WTC11 (cell line): ENCODE measurements at regions not wholly inside any gene's neighbourhood (a gene's known extent, or its start where the extent isn't known, plus 50 kb on each side); places are given as distances from the start of the nearest gene placed in this dataset.

ENCODE experiments used
- ATAC-seq: fragments of 200-7000 bp; cut with Tn5 transposase; 2 replicates; pipeline ENCODE4 v1.10.0; 2021; ENCODE audit warnings: mild to moderate bottlenecking, moderate library complexity
- CTCF ChIA-PET: fragments of 300-600 bp; sonication (Branson Sonifier 250); formaldehyde crosslinking; loops from one replicate; lab custom pipeline; 2021; ENCODE audit warnings: antibody characterized with exemption; lab: Charles Lee
- POLR2A ChIA-PET: fragments of 350-600 bp; sonication (Branson Sonifier 250); formaldehyde crosslinking; loops from one replicate; lab custom pipeline; 2021; ENCODE audit warnings: antibody characterized with exemption; lab: Charles Lee
- DNase-seq: peaks from one replicate; pipeline ENCODE4 v3.0.0; 2021; ENCODE audit warnings: low spot score
- H3K27ac Mint-ChIP-seq: 2 replicates; pipeline ENCODE4 v1.8.0; 2021; ENCODE audit warnings: mixed read lengths
- H3K27me3 Mint-ChIP-seq: 2 replicates; pipeline ENCODE4 v1.8.0; 2021; ENCODE audit warnings: low read depth, mild to moderate bottlenecking, moderate library complexity, mixed read lengths
- H3K36me3 Mint-ChIP-seq: 2 replicates; pipeline ENCODE4 v1.8.0; 2021; ENCODE audit warnings: mixed read lengths
- H3K4me1 Mint-ChIP-seq: 2 replicates; pipeline ENCODE4 v1.8.0; 2022; ENCODE audit warnings: mixed read lengths
- H3K4me3 Mint-ChIP-seq: 2 replicates; pipeline ENCODE4 v1.8.0; 2021; ENCODE audit warnings: mild to moderate bottlenecking, moderate library complexity, mixed read lengths
- H3K9me3 Mint-ChIP-seq: 2 replicates; pipeline ENCODE4 v1.8.0; 2021; ENCODE audit warnings: mixed read lengths
- AFF4 ChIP-seq: sonication (generic); formaldehyde crosslinking; IDR thresholded peaks from 2 replicates; pipeline ENCODE4 v1.8.1; 2023; ENCODE audit warnings: mild to moderate bottlenecking, missing genetic modification reagents, borderline replicate concordance
- ATF1 ChIP-seq: sonication (generic); formaldehyde crosslinking; IDR thresholded peaks from 2 replicates; pipeline ENCODE4 v1.8.1; 2023; ENCODE audit warnings: mild to moderate bottlenecking, moderate library complexity, missing genetic modification reagents
- ATF2 ChIP-seq: sonication (generic); formaldehyde crosslinking; IDR thresholded peaks from 2 replicates; pipeline ENCODE4 v1.8.1; 2022; ENCODE audit warnings: low read depth, missing genetic modification reagents, borderline replicate concordance
- CREB1 ChIP-seq: sonication (generic); formaldehyde crosslinking; IDR thresholded peaks from 2 replicates; pipeline ENCODE4 v1.8.0; 2023; ENCODE audit warnings: mild to moderate bottlenecking, missing genetic modification reagents
- CTCF ChIP-seq: fragments of 200-600 bp; IDR thresholded peaks from 2 replicates; pipeline ENCODE4 v1.8.0; 2022; ENCODE audit warnings: antibody characterized with exemption
- E2F4 ChIP-seq: sonication (generic); formaldehyde crosslinking; IDR thresholded peaks from 2 replicates; pipeline ENCODE4 v1.8.1; 2022; ENCODE audit warnings: low read depth, mild to moderate bottlenecking, moderate library complexity, missing genetic modification reagents, borderline replicate concordance
- EMX1 ChIP-seq: fragments of 250-450 bp; sonication (Bioruptor Pico); IDR thresholded peaks from 2 replicates; pipeline ENCODE4 v1.8.0; 2021; ENCODE audit warnings: mild to moderate bottlenecking
- ERG ChIP-seq: fragments of 250-450 bp; sonication (Bioruptor Pico); IDR thresholded peaks from 2 replicates; pipeline ENCODE4 v1.8.0; 2021; ENCODE audit warnings: mild to moderate bottlenecking
- GABPB1 ChIP-seq: sonication (generic); formaldehyde crosslinking; IDR thresholded peaks from 2 replicates; pipeline ENCODE4 v1.8.1; 2023; ENCODE audit warnings: mild to moderate bottlenecking, missing genetic modification reagents
- GRHL2 ChIP-seq: fragments of 250-450 bp; sonication (Bioruptor Pico); IDR thresholded peaks from 2 replicates; pipeline ENCODE4 v1.8.0; 2022; ENCODE audit warnings: mild to moderate bottlenecking, moderate library complexity; ENCODE audit not compliant: insufficient replicate concordance, severe bottlenecking
- HMGA2 ChIP-seq: fragments of 250-450 bp; sonication (Bioruptor Pico); IDR thresholded peaks from 2 replicates; pipeline ENCODE4 v1.4.0; 2021; ENCODE audit warnings: mild to moderate bottlenecking, moderate library complexity
- NFYB ChIP-seq: sonication (generic); formaldehyde crosslinking; conservative IDR thresholded peaks from 2 replicates; pipeline ENCODE4 v1.8.0; 2022; ENCODE audit warnings: low read depth, missing genetic modification reagents
- NR3C1 ChIP-seq: sonication (generic); formaldehyde crosslinking; conservative IDR thresholded peaks from 2 replicates; pipeline ENCODE4 v1.8.1; 2023; ENCODE audit warnings: low read depth, mild to moderate bottlenecking, missing genetic modification reagents
- OVOL2 ChIP-seq: fragments of 250-450 bp; sonication (Bioruptor Pico); IDR thresholded peaks from 2 replicates; pipeline ENCODE4 v1.9.0; 2021; ENCODE audit warnings: mild to moderate bottlenecking, borderline replicate concordance
- PRRX2 ChIP-seq: fragments of 250-450 bp; sonication (Bioruptor Pico); IDR thresholded peaks from 2 replicates; pipeline ENCODE4 v1.8.0; 2021; ENCODE audit warnings: mild to moderate bottlenecking
- RELA ChIP-seq: sonication (generic); formaldehyde crosslinking; IDR thresholded peaks from 2 replicates; pipeline ENCODE4 v1.8.1; 2022; ENCODE audit warnings: missing genetic modification reagents, mild to moderate bottlenecking, borderline replicate concordance
- RORB ChIP-seq: fragments of 250-450 bp; sonication (Bioruptor Pico); IDR thresholded peaks from 2 replicates; pipeline ENCODE4 v1.9.0; 2021; ENCODE audit warnings: mild to moderate bottlenecking
- SOX15 ChIP-seq: fragments of 250-450 bp; sonication (Bioruptor Pico); IDR thresholded peaks from 2 replicates; pipeline ENCODE4 v1.9.0; 2021; ENCODE audit warnings: mild to moderate bottlenecking
- TEAD4 ChIP-seq: sonication (generic); formaldehyde crosslinking; IDR thresholded peaks from 2 replicates; pipeline ENCODE4 v1.8.0; 2022; ENCODE audit warnings: mild to moderate bottlenecking, missing genetic modification reagents
- USF1 ChIP-seq: sonication (generic); formaldehyde crosslinking; IDR thresholded peaks from 2 replicates; pipeline ENCODE4 v1.8.0; 2022; ENCODE audit warnings: mild to moderate bottlenecking, missing genetic modification reagents
- ZNF219 ChIP-seq: sonication (generic); formaldehyde crosslinking; IDR thresholded peaks from 2 replicates; pipeline ENCODE4 v1.8.0; 2023; ENCODE audit warnings: missing genetic modification reagents, mild to moderate bottlenecking, borderline replicate concordance
- ZNF232 ChIP-seq: sonication (generic); formaldehyde crosslinking; IDR thresholded peaks from 2 replicates; pipeline ENCODE4 v1.8.0; 2022; ENCODE audit warnings: mild to moderate bottlenecking, missing genetic modification reagents
- ZNF532 ChIP-seq: fragments of 250-450 bp; sonication (Bioruptor Pico); IDR thresholded peaks from 2 replicates; pipeline ENCODE4 v1.9.0; 2021; ENCODE audit warnings: mild to moderate bottlenecking, borderline replicate concordance

- H3K9me3 Mint-ChIP-seq = no peaks in the 10 kb centered on the region
- POLR2A ChIA-PET = no interaction called here
- no peak for ATAC-seq
- DNase-seq = no peak
- no peaks in the 10 kb centered on the region for H3K36me3 Mint-ChIP-seq
- H3K27me3 Mint-ChIP-seq = no peaks in the 10 kb centered on the region
- H3K27ac Mint-ChIP-seq = no peak overlapping the region
- TF ChIP-seq GABPB1 (CRISPR knock-in tag) (no peak), E2F4 (CRISPR knock-in tag) (no peak), RELA (no peak), ZNF232 (no peak), GRHL2 (CRISPR knock-in tag) (no peak), HMGA2 (CRISPR knock-in tag) (no peak), ATF1 (CRISPR knock-in tag) (no peak), SOX15 (CRISPR knock-in tag) (no peak), EMX1 (CRISPR knock-in tag) (no peak), ZNF532 (no peak), PRRX2 (no peak), TEAD4 (CRISPR knock-in tag) (no peak), AFF4 (no peak)
- TF ChIP-seq, all 79 proteins: peak for 0
- Mint-ChIP-seq H3K4me1 (peaks cover 6% of the 10 kb centered on the region), H3K4me3 (no peak overlapping the region)
- CTCF ChIA-PET = no interaction called here
Observed at GRCh38 chr6:51300510-51300909, 481.8 kb downstream of the TFAP2B start.

- H3K9me3 Mint-ChIP-seq = no peaks in the 10 kb centered on the region
- no peaks in the 10 kb centered on the region for H3K36me3 Mint-ChIP-seq
- ATAC-seq = no peak
- no peaks in the 10 kb centered on the region for H3K27me3 Mint-ChIP-seq
- no peak overlapping the region for H3K27ac Mint-ChIP-seq
- no peak for DNase-seq
- peaks cover 6% of the 10 kb centered on the region for H3K4me1 Mint-ChIP-seq
- no peak overlapping the region for H3K4me3 Mint-ChIP-seq
- POLR2A ChIA-PET = no interaction called here
- CTCF ChIA-PET = no interaction called here
- TF ChIP-seq ZNF219 = no peak
- TF ChIP-seq RORB (CRISPR knock-in tag) = no peak
- TF ChIP-seq GABPB1 (CRISPR knock-in tag) = no peak
- no peak for TF ChIP-seq ERG (CRISPR knock-in tag)
- TF ChIP-seq CREB1 (CRISPR knock-in tag) = no peak
- no peak for TF ChIP-seq GRHL2 (CRISPR knock-in tag)
- TF ChIP-seq NR3C1 (CRISPR knock-in tag) = no peak
- no peak for TF ChIP-seq CTCF
- TF ChIP-seq ATF2 (CRISPR knock-in tag) = no peak
- TF ChIP-seq OVOL2 (CRISPR knock-in tag) = no peak
- TF ChIP-seq NFYB (CRISPR knock-in tag) = no peak
- TF ChIP-seq USF1 = no peak
Observed at GRCh38 chr6:51301962-51302361, 483.3 kb downstream of the TFAP2B start.
